ENCODE measurements at regions not wholly inside any gene's neighbourhood (a gene's known extent, or its start where the extent isn't known, plus 50 kb on each side); places are given as distances from the start of the nearest gene placed in this dataset.

GRCh38 chr6:169839898-169840631, 88.6 kb downstream of the ERMARD start:
- Histone ChIP-seq H3K9ac (ENCODE audit: low read length) (no peak overlapping the region), H3K27me3 (ENCODE audit: control insufficient read depth, insufficient read depth, low read length) (no peaks in the 10 kb centered on the region), H3K4me1 (ENCODE audit: control insufficient read depth, insufficient read depth, low read length) (no peaks in the 10 kb centered on the region), H3K4me3 (ENCODE audit: low read length) (no peak overlapping the region), H3K27ac (ENCODE audit: low read depth, low read length) (no peak overlapping the region), H3K36me3 (ENCODE audit: control insufficient read depth, insufficient read depth, low read length) (no peaks in the 10 kb centered on the region)

DNA sequence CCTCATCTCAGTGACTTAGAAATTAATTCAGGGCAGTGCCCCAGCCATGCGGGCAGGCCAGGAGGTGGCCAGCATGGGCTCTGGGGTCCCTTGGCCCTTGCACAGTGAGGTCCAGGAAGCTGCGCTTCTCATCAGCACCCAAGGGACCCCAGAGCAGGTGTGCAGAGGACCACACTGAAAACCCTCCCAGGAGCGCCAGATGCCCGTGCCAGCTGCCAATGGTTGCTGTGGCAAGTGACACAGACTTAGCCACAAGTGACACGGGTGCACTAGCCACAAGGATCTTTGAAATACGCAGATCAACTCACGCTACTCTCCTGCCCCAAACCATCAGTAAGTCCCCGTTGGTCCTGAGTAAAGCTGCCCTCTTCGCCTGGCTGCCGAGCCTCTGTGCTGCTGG, 88.1 kb downstream of the ERMARD start:
- H3K4me1 ChIP-seq (ENCODE audit: control insufficient read depth, insufficient read depth, low read length): no peaks in the 10 kb centered on the region
- no peak overlapping the region for H3K9ac ChIP-seq (ENCODE audit: low read length)
- H3K27me3 ChIP-seq (ENCODE audit: control insufficient read depth, insufficient read depth, low read length): no peaks in the 10 kb centered on the region
- H3K4me3 ChIP-seq (ENCODE audit: low read length): no peak overlapping the region
- no peak overlapping the region for H3K27ac ChIP-seq (ENCODE audit: low read depth, low read length)
- no peaks in the 10 kb centered on the region for H3K36me3 ChIP-seq (ENCODE audit: control insufficient read depth, insufficient read depth, low read length)

DNA sequence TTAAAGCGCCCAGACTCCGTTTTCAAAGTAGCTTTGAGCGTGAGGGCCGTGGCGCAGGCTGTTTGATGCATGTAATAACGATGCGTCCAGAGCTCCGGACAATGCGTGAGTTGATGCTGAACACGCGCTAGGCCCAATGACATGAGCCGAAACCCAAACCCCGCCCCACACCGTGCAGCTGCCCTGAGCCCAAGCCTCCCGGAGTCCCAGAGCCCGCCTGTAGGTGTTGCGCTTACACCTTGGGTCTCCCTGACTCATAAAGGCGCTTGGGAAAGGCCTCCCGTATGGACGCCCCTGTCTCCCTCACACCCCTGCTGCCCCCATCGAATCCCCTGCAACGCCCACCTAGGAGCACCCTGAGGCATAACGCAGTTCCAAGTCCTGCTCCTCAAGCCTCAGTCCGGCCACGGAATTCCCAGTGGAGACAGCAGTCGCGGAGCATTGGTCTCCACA, 87.6 kb downstream of the ERMARD start:
- Histone ChIP-seq H3K4me3 (ENCODE audit: low read length) (no peak overlapping the region), H3K4me1 (ENCODE audit: control insufficient read depth, insufficient read depth, low read length) (no peaks in the 10 kb centered on the region), H3K27ac (ENCODE audit: low read depth, low read length) (no peak overlapping the region), H3K27me3 (ENCODE audit: control insufficient read depth, insufficient read depth, low read length) (no peaks in the 10 kb centered on the region), H3K36me3 (ENCODE audit: control insufficient read depth, insufficient read depth, low read length) (no peaks in the 10 kb centered on the region), H3K9ac (ENCODE audit: low read length) (no peak overlapping the region)

GRCh38 chr6:169838346-169839028, 87.1 kb downstream of the ERMARD start:
- H3K27ac ChIP-seq (ENCODE audit: low read depth, low read length): no peak overlapping the region
- no peak overlapping the region for H3K4me3 ChIP-seq (ENCODE audit: low read length)
- no peaks in the 10 kb centered on the region for H3K4me1 ChIP-seq (ENCODE audit: control insufficient read depth, insufficient read depth, low read length)
- H3K36me3 ChIP-seq (ENCODE audit: control insufficient read depth, insufficient read depth, low read length): no peaks in the 10 kb centered on the region
- H3K9ac ChIP-seq (ENCODE audit: low read length): no peak overlapping the region
- no peaks in the 10 kb centered on the region for H3K27me3 ChIP-seq (ENCODE audit: control insufficient read depth, insufficient read depth, low read length)

- no peak overlapping the region for H3K27ac ChIP-seq (ENCODE audit: low read depth, low read length)
- no peak overlapping the region for H3K4me3 ChIP-seq (ENCODE audit: low read length)
- H3K27me3 ChIP-seq (ENCODE audit: control insufficient read depth, insufficient read depth, low read length): no peaks in the 10 kb centered on the region
- H3K9ac ChIP-seq (ENCODE audit: low read length): no peak overlapping the region
- no peaks in the 10 kb centered on the region for H3K36me3 ChIP-seq (ENCODE audit: control insufficient read depth, insufficient read depth, low read length)
- H3K4me1 ChIP-seq (ENCODE audit: control insufficient read depth, insufficient read depth, low read length): no peaks in the 10 kb centered on the region
Measured at GRCh38 chr6:169837529-169838250, 86.3 kb downstream of the ERMARD start.

DNA sequence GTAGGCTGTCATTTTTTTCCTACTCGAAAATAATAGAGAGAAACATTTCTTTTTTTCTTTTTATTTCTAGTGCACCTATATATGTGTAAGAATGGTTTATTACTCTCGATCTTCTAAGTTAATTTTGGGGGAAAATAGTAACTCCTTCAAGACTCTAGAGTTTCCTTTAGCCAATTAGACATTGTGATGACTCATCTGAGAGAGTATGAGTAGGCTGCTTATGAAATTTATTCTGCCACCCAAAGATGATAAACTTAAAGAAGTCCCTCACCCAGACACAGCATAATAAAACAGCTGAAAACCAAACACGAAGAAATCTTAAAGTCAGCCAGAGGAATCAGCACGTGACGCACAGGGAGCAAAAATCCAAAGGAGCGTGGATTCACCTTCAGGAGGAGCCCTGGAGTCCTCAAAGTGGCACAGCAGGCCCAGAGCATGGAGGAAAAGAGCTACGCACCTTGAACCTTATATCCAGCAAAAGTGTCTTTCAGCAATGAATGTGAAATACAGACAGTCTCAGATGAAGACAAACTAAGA, 81.9 kb downstream of the ERMARD start:
- Histone ChIP-seq H3K36me3 (ENCODE audit: control insufficient read depth, insufficient read depth, low read length) (no peaks in the 10 kb centered on the region), H3K27me3 (ENCODE audit: control insufficient read depth, insufficient read depth, low read length) (no peaks in the 10 kb centered on the region), H3K4me3 (ENCODE audit: low read length) (no peak overlapping the region), H3K9ac (ENCODE audit: low read length) (no peak overlapping the region), H3K4me1 (ENCODE audit: control insufficient read depth, insufficient read depth, low read length) (no peaks in the 10 kb centered on the region), H3K27ac (ENCODE audit: low read depth, low read length) (no peak overlapping the region)

DNA sequence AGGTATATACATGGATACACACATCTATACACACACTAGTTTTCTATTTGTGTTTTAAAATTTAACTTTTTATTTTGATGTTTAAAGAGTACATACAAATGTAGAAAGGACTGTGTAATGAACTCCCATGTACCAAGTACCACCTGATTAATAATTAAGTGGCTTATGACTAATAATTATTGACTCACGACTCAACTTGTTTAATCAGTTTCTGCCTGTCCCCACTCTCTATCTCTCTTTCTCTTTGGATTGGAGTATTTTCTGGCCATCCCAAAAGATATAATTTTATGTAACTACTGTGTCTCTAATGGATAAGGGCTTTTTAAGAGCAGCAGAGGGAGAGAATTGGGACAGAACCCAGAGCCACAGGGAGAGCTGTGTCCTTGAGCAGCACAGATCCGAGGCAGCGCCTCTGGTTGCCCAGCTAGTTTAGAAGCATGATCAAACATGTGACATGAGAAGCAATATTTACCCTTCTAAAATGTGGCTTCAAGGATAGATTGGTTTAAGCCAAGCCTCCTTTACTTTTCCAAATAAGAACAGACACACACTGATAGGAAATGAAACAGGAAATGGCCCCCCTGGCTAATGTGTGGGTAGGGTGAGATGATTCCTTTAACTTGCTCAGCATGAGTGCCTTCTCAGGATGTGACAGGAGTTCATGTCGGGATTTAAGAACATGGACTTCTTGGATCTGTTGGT, 81.0 kb downstream of the ERMARD start:
- Histone ChIP-seq H3K4me1 (ENCODE audit: control insufficient read depth, insufficient read depth, low read length) (no peaks in the 10 kb centered on the region), H3K27ac (ENCODE audit: low read depth, low read length) (no peak overlapping the region), H3K4me3 (ENCODE audit: low read length) (no peak overlapping the region), H3K27me3 (ENCODE audit: control insufficient read depth, insufficient read depth, low read length) (no peaks in the 10 kb centered on the region), H3K9ac (ENCODE audit: low read length) (no peak overlapping the region), H3K36me3 (ENCODE audit: control insufficient read depth, insufficient read depth, low read length) (no peaks in the 10 kb centered on the region)

GRCh38 chr6:169831450-169832246, 80.2 kb downstream of the ERMARD start:
- no peak overlapping the region for H3K9ac ChIP-seq (ENCODE audit: low read length)
- no peak overlapping the region for H3K4me3 ChIP-seq (ENCODE audit: low read length)

More at GRCh38 chr6:169831450-169832246, 80.2 kb downstream of the ERMARD start:
- Histone ChIP-seq H3K4me1 (ENCODE audit: control insufficient read depth, insufficient read depth, low read length) (no peaks in the 10 kb centered on the region), H3K36me3 (ENCODE audit: control insufficient read depth, insufficient read depth, low read length) (no peaks in the 10 kb centered on the region), H3K27me3 (ENCODE audit: control insufficient read depth, insufficient read depth, low read length) (no peaks in the 10 kb centered on the region), H3K27ac (ENCODE audit: low read depth, low read length) (no peak overlapping the region)

Measured in rectal smooth muscle tissue (tissue), 1 donor.